Fibroblast of lung (primary cell): ENCODE measurements at regions not wholly inside any gene's neighbourhood (a gene's known extent, or its start where the extent isn't known, plus 50 kb on each side); places are given as distances from the start of the nearest gene placed in this dataset.

ENCODE experiments used
- EZH2 ChIP-seq: IDR thresholded peaks from 2 replicates; pipeline ENCODE4 v1.5.1; 2012; ENCODE audit warnings: low read length, control low read depth, mild to moderate bottlenecking; ENCODE audit errors: missing control alignments
- TF ChIP-seq, protein P1 (sequence below), 2 donors: IDR thresholded peaks in 1 of 2; conservative IDR thresholded peaks in 1 of 2; 1 replicate in 1 of 2; 2 replicates in 1 of 2; pipeline ENCODE4 v1.5.1; 2011 to 2012; ENCODE audit warnings: low read length in 2 of 2, control low read depth in 1 of 2, inconsistent platforms in 1 of 2, low read depth in 1 of 2, mild to moderate bottlenecking in 1 of 2

DNA sequence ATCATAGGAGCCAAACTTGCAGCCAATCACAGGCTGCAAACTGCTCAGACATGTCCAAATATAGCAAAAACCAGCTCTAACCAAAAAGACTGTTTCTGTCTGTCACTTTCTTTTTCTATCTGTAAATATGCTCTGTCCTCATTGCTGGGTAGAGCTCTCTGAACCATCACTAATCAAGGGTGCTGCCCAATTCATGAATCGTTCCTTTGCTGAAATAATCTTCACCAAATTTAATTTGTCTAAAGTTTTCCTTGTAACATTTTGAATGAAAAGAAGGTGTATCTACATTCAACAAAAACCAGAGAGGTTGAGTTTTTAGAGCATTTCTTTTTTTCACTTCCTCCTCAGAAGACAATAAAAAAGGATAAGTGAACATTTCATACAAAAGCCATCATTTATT is 1221.7 kb upstream of the ADGRL2 start:
- TF ChIP-seq, protein P1, sequence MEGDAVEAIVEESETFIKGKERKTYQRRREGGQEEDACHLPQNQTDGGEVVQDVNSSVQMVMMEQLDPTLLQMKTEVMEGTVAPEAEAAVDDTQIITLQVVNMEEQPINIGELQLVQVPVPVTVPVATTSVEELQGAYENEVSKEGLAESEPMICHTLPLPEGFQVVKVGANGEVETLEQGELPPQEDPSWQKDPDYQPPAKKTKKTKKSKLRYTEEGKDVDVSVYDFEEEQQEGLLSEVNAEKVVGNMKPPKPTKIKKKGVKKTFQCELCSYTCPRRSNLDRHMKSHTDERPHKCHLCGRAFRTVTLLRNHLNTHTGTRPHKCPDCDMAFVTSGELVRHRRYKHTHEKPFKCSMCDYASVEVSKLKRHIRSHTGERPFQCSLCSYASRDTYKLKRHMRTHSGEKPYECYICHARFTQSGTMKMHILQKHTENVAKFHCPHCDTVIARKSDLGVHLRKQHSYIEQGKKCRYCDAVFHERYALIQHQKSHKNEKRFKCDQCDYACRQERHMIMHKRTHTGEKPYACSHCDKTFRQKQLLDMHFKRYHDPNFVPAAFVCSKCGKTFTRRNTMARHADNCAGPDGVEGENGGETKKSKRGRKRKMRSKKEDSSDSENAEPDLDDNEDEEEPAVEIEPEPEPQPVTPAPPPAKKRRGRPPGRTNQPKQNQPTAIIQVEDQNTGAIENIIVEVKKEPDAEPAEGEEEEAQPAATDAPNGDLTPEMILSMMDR (conservative IDR thresholded peaks at IDR 0.05 in 1 of 2, IDR thresholded peaks at IDR 0.05 in 1 of 2; ENCODE audit: low read depth in 1 of 2, low read length in 2 of 2): no peak
- no peak for TF ChIP-seq EZH2
